Choroid plexus epithelial cell (primary cell): ENCODE measurements at regions not wholly inside any gene's neighbourhood (a gene's known extent, or its start where the extent isn't known, plus 50 kb on each side); places are given as distances from the start of the nearest gene placed in this dataset.
"Not testable (repeated sequence)": the region's sequence is repeated elsewhere in the genome, so short reads cannot be mapped to it uniquely, and the experiment has no call there.

ENCODE experiments used
- DNase-seq: peaks from one replicate; pipeline ENCODE4 v3.0.0-alpha.2; 2010; ENCODE audit warnings: low read depth
- H3K4me3 ChIP-seq: 2 replicates; pipeline ENCODE4 v1.5.1; 2011; ENCODE audit warnings: low read depth, mild to moderate bottlenecking, control low read depth, low read length, moderate library complexity
- CTCF ChIP-seq: conservative IDR thresholded peaks from 2 replicates; pipeline ENCODE4 v1.5.1; 2011; ENCODE audit warnings: low read depth, mild to moderate bottlenecking, control low read depth, inconsistent platforms, low read length, moderate library complexity

- no peak for TF ChIP-seq CTCF
- no peak for DNase-seq
- H3K4me3 ChIP-seq: no peak overlapping the region
Observed at GRCh38 chr17:74125156-74125555, 78.3 kb upstream of the RPL38 start.

DNA sequence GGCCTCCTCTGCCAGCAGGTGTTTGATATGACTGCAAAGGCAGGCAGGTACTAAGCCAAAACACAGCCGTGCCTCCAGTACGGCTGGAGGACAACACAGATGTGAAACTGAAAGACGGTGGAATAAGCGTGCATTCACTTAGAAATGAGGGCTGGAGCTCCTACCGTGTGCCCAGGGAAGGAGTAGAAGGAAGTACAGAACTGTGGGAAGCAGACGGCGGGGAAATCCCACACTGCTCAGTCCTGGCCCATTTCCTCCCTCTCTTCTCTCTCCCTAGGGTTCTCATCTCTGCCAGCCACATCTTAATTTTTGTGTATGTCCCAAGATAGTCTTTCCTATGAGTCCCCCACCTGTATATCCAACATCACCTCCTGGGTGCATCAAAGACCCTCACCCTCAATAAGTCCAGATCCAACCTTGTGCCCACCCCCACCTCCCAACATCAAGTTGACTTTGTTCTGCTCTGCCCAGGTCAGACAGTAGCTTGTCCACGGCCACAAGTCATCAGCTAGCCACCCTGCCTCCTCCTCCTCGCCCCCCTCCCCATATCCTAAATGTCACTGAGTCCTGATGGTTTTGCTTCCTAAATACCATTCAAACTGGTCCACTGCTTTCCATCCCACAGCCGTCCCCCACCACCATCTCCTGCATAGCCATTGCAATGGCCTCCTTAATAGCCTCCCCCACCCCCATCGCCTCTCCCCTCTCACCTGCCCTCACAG is 77.1 kb upstream of the RPL38 start:
- no peak for DNase-seq
- no peak for TF ChIP-seq CTCF
- no peak overlapping the region for H3K4me3 ChIP-seq

GRCh38 chr17:74126959-74127358 is 76.5 kb upstream of the RPL38 start:
- no peak for DNase-seq
- TF ChIP-seq CTCF: no peak
- no peak overlapping the region for H3K4me3 ChIP-seq

DNA sequence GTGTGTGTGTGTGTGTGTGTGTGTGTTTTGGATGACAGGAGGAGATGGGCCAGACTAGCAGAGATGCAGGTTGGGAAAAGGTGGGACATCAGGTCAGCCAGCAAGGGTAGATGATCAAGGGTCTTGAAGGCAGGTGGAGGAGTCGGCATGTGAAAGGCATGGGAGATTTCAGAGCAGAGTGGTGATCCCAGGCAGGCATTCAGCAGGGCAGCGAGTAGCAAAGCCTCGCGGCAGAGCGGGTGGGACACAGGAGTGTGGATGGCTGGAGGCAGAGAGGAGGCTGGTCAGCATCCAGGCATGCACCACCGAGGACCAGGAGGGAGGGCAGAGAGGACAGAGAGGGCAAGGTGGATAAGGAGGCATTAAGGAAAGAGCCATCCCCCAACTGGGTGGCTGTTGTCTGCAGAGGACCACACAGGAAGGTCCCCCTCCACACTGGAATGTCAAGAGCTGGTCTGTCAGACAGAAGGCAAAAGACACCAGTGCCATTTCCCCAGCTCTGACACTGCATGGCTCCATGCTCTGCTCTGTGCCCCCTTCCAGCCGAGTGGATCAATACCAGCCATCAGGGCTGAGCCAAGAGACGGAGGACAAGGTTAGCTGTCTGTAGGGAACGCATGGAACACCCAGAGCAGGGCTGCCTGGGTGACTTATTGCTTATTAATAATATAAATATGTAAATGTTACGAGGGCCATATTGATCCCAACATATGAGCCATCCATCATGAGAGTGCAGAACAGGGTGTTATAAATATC is 74.8 kb upstream of the RPL38 start:
- no peak for TF ChIP-seq CTCF
- no peak overlapping the region for H3K4me3 ChIP-seq
- no peak for DNase-seq

DNA sequence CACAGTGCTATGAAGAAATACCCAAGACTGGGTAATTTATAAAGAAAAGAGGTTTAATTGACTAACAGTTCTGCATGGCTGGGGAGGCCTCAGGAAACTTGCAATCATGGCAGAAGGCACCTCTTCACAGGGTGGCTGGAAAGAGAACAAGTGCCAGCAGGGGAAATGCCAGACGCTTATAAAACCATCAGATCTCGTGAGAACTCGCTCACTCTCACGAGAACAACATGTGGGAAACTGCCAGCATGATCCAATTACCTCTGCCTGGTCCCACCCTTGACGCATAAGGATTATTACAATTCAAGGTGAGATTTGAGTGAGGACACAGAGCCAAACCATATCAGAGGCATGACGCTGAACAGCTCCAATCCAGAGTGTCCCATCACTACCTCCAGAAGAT is 73.7 kb upstream of the RPL38 start:
- DNase-seq, H3K4me3 ChIP-seq: not testable (repeated sequence)

- TF ChIP-seq CTCF: no peak
- H3K4me3 ChIP-seq: no peak overlapping the region
- DNase-seq: no peak
Observed at GRCh38 chr17:74130276-74130675, 73.2 kb upstream of the RPL38 start.

GRCh38 chr17:74130841-74131240 is 72.6 kb upstream of the RPL38 start:
- no peak overlapping the region for H3K4me3 ChIP-seq
- TF ChIP-seq CTCF: no peak
- no peak for DNase-seq
